ENCODE measurements at regions not wholly inside any gene's neighbourhood (a gene's known extent, or its start where the extent isn't known, plus 50 kb on each side); places are given as distances from the start of the nearest gene placed in this dataset.

DNA sequence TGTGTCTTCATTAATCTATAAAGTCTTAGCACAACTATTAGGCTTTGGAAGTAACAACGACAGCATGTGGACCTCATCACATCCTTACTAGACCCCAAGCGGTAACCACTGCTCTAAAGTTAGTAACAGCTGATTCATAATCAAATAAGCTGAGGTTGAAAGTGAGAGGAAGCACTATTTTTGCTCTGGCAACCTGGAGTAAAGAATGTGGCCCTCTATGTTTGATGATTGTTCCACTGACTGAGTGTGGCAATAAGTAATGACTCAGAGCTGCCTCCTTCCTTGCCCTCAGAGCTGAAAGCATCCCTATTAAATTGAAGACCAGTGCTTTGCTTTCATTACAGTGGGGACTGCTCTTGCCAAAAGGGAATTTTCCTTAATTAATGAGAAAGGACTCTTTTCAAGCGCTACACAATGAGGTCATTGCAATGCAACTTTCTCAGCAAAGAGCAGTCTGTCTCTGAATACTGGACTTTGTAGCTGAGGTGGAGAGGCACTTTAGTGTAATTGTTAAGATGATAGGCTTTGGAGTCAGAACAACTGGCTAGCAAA, 906.1 kb upstream of the RAG2 start (continued):
- TF ChIP-seq, protein P1, sequence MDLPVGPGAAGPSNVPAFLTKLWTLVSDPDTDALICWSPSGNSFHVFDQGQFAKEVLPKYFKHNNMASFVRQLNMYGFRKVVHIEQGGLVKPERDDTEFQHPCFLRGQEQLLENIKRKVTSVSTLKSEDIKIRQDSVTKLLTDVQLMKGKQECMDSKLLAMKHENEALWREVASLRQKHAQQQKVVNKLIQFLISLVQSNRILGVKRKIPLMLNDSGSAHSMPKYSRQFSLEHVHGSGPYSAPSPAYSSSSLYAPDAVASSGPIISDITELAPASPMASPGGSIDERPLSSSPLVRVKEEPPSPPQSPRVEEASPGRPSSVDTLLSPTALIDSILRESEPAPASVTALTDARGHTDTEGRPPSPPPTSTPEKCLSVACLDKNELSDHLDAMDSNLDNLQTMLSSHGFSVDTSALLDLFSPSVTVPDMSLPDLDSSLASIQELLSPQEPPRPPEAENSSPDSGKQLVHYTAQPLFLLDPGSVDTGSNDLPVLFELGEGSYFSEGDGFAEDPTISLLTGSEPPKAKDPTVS (IDR thresholded peaks at IDR 0.05; ENCODE audit: low read depth, low read length), result no peak
- no peak for TF ChIP-seq SMC3 (IDR thresholded peaks at IDR 0.05; ENCODE audit: borderline replicate concordance, low read length)
- TF ChIP-seq RCOR1 (conservative IDR thresholded peaks at IDR 0.05; ENCODE audit: low read depth, low read length), result 0 out of 2 replicates have a peak, but pooled peaks have one; percentile 71
- TF ChIP-seq, protein P2, sequence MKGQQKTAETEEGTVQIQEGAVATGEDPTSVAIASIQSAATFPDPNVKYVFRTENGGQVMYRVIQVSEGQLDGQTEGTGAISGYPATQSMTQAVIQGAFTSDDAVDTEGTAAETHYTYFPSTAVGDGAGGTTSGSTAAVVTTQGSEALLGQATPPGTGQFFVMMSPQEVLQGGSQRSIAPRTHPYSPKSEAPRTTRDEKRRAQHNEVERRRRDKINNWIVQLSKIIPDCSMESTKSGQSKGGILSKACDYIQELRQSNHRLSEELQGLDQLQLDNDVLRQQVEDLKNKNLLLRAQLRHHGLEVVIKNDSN (IDR thresholded peaks at IDR 0.05; ENCODE audit: borderline replicate concordance, extremely low read length, insufficient read depth, low read depth, low read length), result no peak
- peak; percentile 73 for TF ChIP-seq BMI1 (IDR thresholded peaks at IDR 0.05; ENCODE audit: borderline replicate concordance)
- 0 out of 3 replicates have a peak, but pooled peaks of 1 of the 2 experiments have one; percentile 22 for TF ChIP-seq EGR1 (IDR thresholded peaks at IDR 0.05; ENCODE audit: borderline replicate concordance in 1 of 2, low read depth in 2 of 2, low read length in 2 of 2)
- TF ChIP-seq KLF5 (IDR thresholded peaks at IDR 0.05; ENCODE audit: partially characterized antibody), result no peak
- TF ChIP-seq ATF7 (IDR thresholded peaks at IDR 0.05; ENCODE audit: low read depth), result peak; percentile 93
- TF ChIP-seq, protein P3, sequence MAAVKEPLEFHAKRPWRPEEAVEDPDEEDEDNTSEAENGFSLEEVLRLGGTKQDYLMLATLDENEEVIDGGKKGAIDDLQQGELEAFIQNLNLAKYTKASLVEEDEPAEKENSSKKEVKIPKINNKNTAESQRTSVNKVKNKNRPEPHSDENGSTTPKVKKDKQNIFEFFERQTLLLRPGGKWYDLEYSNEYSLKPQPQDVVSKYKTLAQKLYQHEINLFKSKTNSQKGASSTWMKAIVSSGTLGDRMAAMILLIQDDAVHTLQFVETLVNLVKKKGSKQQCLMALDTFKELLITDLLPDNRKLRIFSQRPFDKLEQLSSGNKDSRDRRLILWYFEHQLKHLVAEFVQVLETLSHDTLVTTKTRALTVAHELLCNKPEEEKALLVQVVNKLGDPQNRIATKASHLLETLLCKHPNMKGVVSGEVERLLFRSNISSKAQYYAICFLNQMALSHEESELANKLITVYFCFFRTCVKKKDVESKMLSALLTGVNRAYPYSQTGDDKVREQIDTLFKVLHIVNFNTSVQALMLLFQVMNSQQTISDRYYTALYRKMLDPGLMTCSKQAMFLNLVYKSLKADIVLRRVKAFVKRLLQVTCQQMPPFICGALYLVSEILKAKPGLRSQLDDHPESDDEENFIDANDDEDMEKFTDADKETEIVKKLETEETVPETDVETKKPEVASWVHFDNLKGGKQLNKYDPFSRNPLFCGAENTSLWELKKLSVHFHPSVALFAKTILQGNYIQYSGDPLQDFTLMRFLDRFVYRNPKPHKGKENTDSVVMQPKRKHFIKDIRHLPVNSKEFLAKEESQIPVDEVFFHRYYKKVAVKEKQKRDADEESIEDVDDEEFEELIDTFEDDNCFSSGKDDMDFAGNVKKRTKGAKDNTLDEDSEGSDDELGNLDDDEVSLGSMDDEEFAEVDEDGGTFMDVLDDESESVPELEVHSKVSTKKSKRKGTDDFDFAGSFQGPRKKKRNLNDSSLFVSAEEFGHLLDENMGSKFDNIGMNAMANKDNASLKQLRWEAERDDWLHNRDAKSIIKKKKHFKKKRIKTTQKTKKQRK (IDR thresholded peaks at IDR 0.05; ENCODE audit: low read depth, low read length), result no peak
- no peak for TF ChIP-seq SIN3A (IDR thresholded peaks at IDR 0.05; ENCODE audit: low read depth, low read length)
- no peak for TF ChIP-seq POLR2AphosphoS5 (IDR thresholded peaks at IDR 0.05; ENCODE audit: low read length)
- TF ChIP-seq BCL11A (IDR thresholded peaks at IDR 0.05; ENCODE audit: low read depth, low read length), result peak; percentile 98
- TF ChIP-seq CREB1 (IDR thresholded peaks at IDR 0.05; ENCODE audit: low read depth), result peak; percentile 81
- no peak for TF ChIP-seq CHD1 (IDR thresholded peaks at IDR 0.05; ENCODE audit: low read depth, low read length)
- TF ChIP-seq, protein P4, sequence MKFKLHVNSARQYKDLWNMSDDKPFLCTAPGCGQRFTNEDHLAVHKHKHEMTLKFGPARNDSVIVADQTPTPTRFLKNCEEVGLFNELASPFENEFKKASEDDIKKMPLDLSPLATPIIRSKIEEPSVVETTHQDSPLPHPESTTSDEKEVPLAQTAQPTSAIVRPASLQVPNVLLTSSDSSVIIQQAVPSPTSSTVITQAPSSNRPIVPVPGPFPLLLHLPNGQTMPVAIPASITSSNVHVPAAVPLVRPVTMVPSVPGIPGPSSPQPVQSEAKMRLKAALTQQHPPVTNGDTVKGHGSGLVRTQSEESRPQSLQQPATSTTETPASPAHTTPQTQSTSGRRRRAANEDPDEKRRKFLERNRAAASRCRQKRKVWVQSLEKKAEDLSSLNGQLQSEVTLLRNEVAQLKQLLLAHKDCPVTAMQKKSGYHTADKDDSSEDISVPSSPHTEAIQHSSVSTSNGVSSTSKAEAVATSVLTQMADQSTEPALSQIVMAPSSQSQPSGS (IDR thresholded peaks at IDR 0.05; ENCODE audit: low read length), result peak; percentile 99
- TF ChIP-seq, protein P5, sequence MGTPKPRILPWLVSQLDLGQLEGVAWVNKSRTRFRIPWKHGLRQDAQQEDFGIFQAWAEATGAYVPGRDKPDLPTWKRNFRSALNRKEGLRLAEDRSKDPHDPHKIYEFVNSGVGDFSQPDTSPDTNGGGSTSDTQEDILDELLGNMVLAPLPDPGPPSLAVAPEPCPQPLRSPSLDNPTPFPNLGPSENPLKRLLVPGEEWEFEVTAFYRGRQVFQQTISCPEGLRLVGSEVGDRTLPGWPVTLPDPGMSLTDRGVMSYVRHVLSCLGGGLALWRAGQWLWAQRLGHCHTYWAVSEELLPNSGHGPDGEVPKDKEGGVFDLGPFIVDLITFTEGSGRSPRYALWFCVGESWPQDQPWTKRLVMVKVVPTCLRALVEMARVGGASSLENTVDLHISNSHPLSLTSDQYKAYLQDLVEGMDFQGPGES (IDR thresholded peaks at IDR 0.05), result no peak
- TF ChIP-seq, protein P6, sequence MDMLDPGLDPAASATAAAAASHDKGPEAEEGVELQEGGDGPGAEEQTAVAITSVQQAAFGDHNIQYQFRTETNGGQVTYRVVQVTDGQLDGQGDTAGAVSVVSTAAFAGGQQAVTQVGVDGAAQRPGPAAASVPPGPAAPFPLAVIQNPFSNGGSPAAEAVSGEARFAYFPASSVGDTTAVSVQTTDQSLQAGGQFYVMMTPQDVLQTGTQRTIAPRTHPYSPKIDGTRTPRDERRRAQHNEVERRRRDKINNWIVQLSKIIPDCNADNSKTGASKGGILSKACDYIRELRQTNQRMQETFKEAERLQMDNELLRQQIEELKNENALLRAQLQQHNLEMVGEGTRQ (IDR thresholded peaks at IDR 0.05; ENCODE audit: borderline replicate concordance, low read depth, low read length), result no peak
- TF ChIP-seq MXI1 (IDR thresholded peaks at IDR 0.05; ENCODE audit: low read depth, low read length), result no peak; the same call in 1 of the 2 replicates
- TF ChIP-seq HDAC6 (IDR thresholded peaks at IDR 0.05; ENCODE audit: unreplicated experiment), result no peak
- TF ChIP-seq FOXM1 (IDR thresholded peaks at IDR 0.05; ENCODE audit: low read depth, low read length), result peak; percentile 100

All from GM12878 (cell line).